HG02970 (cell line): ENCODE measurements at regions not wholly inside any gene's neighbourhood (a gene's known extent, or its start where the extent isn't known, plus 50 kb on each side); places are given as distances from the start of the nearest gene placed in this dataset.
"Not testable (repeated sequence)": the region's sequence is repeated elsewhere in the genome, so short reads cannot be mapped to it uniquely, and the experiment has no call there.

Experiments used
- ATAC-seq: cut with Tn5 transposase; IDR thresholded peaks from one replicate; pipeline ENCODE4 v1.9.1; 2021; ENCODE audit warnings: mild to moderate bottlenecking, moderate library complexity, moderate number of reproducible peaks; ENCODE audit not compliant: unreplicated experiment, low FRiP score

GRCh38 chr10:64515970-64516699 lies 994.9 kb downstream of the REEP3 start:
- ATAC-seq = no peak

DNA sequence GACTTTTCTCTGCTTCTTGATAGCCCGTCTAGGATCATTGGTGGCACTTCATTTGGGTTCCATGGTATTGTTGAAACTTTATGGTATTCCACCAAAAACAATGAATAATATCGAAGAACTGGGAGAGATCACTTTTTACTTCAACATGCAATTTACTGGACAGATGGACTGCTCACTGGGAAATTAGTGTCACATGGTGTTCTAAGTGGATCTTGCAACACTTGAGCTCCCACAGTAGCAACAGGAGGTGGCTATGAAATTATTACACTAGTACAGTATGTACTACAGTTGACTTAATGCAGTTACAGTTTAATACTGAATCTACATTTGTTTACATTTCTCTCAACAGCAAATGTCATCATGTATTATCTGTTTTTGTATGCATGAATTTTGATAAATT lies 997.3 kb downstream of the REEP3 start:
- ATAC-seq = no peak

DNA sequence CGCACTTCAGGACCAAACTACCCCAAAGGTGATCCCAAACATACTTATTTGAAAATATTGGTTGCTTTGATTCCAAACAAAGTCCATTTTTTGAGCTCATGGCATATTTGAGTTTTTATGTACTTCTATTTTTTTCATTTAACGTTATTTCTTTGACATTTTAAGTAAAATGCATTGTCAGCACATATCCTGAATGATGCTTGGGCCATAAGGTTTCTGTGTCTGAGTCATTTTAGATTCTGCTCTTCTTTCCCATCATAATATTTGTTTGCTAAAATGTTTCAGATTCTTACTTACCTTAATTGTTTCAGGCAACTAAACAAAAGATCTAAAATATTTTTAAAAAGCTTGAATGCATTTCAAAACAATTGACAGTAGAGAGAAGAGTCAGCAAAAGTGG lies 998.2 kb downstream of the REEP3 start:
- no peak for ATAC-seq

GRCh38 chr10:64519831-64520230 lies 998.6 kb downstream of the REEP3 start:
- no peak for ATAC-seq

DNA sequence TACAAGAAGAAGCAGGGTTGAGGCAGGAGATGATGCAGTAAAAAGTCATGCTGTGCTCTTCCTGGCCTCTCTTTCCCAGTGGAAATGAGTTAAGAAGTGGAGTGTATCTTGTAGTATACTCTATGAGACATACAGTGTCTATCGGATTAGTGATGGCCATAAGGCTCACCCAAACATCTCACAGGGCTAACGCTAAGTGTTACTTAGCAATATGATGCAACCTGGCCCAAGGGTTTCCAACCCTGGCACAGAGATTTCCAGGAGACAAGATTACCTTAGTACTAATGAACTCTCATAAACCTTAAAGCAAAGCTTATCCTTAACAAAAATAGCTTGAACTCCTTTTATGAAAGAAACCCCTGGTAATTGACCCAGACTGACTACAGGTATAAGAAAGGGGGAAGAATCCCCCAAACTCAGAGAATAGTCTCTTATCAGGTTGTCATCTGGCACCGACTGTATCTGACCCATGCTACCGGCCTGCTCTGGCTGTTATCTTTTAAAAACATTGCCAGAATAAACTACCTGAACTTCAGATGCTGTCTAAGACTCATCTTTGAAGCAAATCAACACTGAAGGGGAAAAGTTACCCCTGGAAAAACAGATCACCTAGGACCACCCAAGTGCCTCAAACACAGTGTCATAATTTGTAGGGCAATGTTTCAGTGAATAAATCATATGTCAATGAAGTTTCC lies 1002.0 kb downstream of the REEP3 start:
- no peak for ATAC-seq

- no peak for ATAC-seq
Measured at GRCh38 chr10:64528294-64529002, 1007.2 kb downstream of the REEP3 start.

- no peak for ATAC-seq
Measured at GRCh38 chr10:64529003-64529350, 1007.8 kb downstream of the REEP3 start.

- no peak for ATAC-seq
Measured at GRCh38 chr10:64534616-64535015, 1013.4 kb downstream of the REEP3 start.

DNA sequence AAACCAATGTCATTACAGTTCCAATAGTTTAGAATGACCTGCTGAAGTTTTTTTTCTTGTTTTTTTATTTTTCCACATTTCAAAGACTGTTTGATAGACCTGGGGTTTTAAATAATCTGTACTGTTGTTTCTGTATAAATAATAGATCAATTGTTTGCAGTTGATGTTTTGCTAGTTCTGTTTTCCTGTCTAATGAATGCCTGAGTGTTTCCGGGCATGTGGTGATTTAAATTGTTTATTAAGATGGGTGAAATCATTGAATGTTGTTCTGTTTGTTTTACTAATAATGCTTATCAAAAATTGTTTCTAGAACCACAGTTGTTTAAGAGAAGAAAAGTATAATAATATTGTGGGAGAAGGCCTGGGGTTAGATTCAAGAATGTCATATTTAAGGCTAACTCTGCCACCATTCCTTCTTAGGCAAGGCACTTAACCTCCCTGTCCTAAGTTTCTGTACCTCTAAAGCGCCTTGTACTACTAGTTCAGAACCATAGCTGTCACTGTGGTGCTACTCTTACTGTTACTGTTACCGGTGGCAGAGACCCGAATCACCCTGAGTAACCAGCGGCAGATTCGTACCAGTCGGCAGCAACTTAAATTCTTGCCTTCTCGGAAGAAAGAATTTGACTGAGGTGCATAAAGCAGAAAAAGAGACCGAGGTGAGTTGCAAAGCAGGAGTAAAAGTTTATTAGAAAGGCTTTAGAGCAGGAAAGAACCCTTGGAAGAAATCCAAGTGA lies 1014.1 kb downstream of the REEP3 start:
- ATAC-seq = no peak

DNA sequence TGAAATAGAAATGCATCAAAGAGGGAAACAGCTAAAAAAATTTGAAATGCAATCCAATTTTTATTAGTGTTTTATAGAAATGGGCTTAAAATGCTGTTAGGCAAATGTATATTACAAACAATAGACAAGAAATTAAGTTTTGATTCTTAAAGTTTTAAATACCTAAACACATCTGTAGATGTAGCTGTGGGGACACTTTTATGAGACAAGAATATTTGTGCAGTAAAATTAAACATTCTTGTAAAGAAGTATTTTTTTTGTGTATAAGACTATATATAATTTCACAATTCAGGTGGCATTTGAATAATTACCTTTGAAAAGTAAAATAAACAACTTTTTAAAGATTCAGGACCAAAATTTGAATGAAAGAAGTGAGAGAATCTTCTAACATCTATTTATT lies 1015.9 kb downstream of the REEP3 start:
- ATAC-seq = no peak

- no peak for ATAC-seq
Measured at GRCh38 chr10:64537928-64538327, 1016.7 kb downstream of the REEP3 start.

DNA sequence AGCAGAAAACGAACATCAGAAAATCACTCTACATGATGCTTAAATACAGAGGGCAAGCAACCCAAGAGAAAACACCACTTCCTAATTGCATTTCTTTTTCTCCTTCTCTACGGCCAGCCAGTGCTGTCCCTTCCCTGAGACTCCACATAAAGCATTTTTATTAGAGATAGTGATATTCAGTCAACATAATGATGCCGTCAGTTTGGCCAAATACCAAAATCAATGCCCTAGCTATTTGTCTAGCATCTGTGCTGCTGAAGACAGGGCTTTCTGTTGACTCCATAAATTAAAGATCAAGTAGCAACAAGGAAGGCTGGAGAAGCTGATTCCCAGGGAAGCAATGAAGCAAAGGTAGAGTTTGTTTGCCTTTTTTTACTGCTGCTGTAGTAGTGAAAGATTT lies 1024.9 kb downstream of the REEP3 start:
- no peak for ATAC-seq

- ATAC-seq = no peak
Measured at GRCh38 chr10:64547168-64547567, 1026.0 kb downstream of the REEP3 start.

DNA sequence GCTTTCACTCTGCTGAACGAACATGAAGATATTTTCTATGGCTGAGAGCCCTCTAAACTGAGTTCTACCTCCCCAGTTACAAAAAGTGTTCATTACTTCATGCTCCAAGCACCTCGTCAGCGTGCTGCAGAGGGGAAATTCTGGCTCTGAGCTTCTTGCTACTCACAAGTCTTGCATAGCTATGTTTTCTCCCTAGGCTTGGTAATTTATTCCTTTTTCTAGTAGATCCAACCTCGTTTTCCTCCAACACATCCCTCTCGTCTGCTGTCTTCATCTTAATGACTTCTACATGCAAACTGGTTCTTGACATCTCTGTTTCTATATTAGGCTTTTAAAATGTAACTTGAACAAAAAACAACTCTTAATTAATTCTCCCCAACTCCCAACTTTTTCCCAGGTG lies 1034.5 kb downstream of the REEP3 start:
- ATAC-seq = no peak

GRCh38 chr10:64558094-64558835 lies 1037.1 kb downstream of the REEP3 start:
- no peak for ATAC-seq

- no peak for ATAC-seq
Measured at GRCh38 chr10:64571056-64571455, 1049.9 kb downstream of the REEP3 start.

DNA sequence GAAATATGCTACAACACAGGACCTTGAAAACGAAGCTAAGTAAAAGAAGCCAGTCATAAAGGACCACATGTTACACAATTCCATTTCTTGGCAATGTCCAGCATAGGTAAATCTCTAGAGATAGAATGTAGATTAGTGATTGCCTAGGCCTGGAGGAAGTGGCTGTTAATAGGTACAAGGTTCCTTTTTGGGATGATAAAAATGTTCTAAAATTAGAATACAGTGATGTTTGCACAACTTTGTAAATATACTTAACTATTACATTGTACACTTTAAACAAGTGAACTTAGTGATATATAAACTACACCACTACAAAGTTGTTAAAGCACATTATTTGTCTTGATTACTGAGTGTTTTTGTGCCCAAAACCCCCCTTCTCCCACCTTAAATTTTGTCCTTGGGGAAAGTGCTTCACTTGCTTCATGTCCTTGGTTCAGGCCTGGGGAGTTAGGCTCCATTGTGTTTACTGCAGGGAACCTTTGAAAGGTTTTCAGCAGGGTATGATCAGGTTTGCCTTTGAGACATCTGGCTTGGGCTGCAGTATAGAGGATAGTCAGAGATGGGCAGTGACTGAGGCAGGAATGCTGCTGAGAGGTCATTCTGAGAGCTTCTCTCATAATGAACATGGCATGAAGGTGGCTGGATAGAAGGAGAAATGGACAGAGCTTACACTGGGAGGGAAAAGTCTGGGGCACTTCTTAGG lies 1052.6 kb downstream of the REEP3 start:
- ATAC-seq = no peak

DNA sequence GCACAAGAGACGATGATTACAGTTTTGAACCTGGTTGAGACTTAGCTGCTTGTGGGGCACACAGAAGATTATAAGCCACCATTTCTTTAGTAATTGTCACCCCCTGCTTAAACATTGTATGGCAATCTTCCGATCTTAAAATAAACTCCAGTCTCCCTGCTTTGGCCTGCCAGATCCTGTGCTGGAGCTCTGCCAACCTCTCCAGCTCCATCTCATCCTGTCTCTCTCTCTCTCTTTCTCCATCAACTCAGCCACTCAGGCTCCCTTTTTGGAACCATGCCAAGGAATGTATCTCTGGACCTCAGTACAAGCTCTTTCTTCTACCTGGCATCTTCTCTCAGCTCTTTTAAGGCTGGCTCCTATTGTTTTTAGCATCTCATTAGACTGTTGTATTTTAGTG lies 1053.2 kb downstream of the REEP3 start:
- no peak for ATAC-seq

GRCh38 chr10:64576497-64576896 lies 1055.3 kb downstream of the REEP3 start:
- ATAC-seq = no peak

GRCh38 chr10:64578757-64579156 lies 1057.6 kb downstream of the REEP3 start:
- not testable (repeated sequence) for ATAC-seq
